Activated CD4-positive, alpha-beta memory T cell treated with anti-CD3 and anti-CD28 coated beads for 36 hours (primary cell): ENCODE measurements at regions not wholly inside any gene's neighbourhood (a gene's known extent, or its start where the extent isn't known, plus 50 kb on each side); places are given as distances from the start of the nearest gene placed in this dataset.

Source experiments
- CTCF ChIA-PET: fragments of 350-600 bp; sonication (Branson Sonifier 250); formaldehyde crosslinking; loops from one replicate; lab custom pipeline; 2021; ENCODE audit warnings: antibody characterized with exemption, inconsistent platforms; lab: Charles Lee
- POLR2A ChIA-PET: fragments of 350-600 bp; sonication (Branson Sonifier 250); formaldehyde crosslinking; loops from one replicate; lab custom pipeline; 2021; ENCODE audit warnings: antibody characterized with exemption; lab: Charles Lee
- DNase-seq: peaks from one replicate; pipeline ENCODE4 v3.0.0-alpha.2; 2020
- H3K27ac Mint-ChIP-seq: one replicate; pipeline ENCODE4 v1.8.0; 2021; ENCODE audit warnings: mixed read lengths
- H3K27me3 Mint-ChIP-seq: one replicate; pipeline ENCODE4 v1.8.0; 2021; ENCODE audit warnings: mixed read lengths
- H3K36me3 Mint-ChIP-seq: one replicate; pipeline ENCODE4 v1.8.0; 2021; ENCODE audit warnings: mixed read lengths
- H3K4me1 Mint-ChIP-seq: one replicate; pipeline ENCODE4 v1.8.0; 2021; ENCODE audit warnings: low read depth, mixed read lengths
- H3K4me3 Mint-ChIP-seq: one replicate; pipeline ENCODE4 v1.8.0; 2021; ENCODE audit warnings: mild to moderate bottlenecking, mixed read lengths
- H3K9me3 Mint-ChIP-seq: one replicate; pipeline ENCODE4 v1.8.0; 2021; ENCODE audit warnings: mixed read lengths
- intact Hi-C: fragments of 100-400 bp; cut with micrococcal nuclease; formaldehyde crosslinking; loops from one replicate; pipeline ENCODE4 v1.15.1; 2023

- Mint-ChIP-seq H3K9me3 (no peaks in the 10 kb centered on the region), H3K27ac (no peak overlapping the region), H3K4me1 (peaks cover 2% of the 10 kb centered on the region), H3K4me3 (no peak overlapping the region), H3K27me3 (peaks cover 14% of the 10 kb centered on the region), H3K36me3 (no peaks in the 10 kb centered on the region)
- ChIA-PET POLR2A (no interaction called here), CTCF (no interaction called here)
- intact Hi-C loops = no loop called here
- DNase-seq = no peak
These were observed 292.1 kb downstream of the ADGB start for GRCh38 chr6:146890644-146891434.

GRCh38 chr6:146891615-146892265 is 293.0 kb downstream of the ADGB start:
- no peak for DNase-seq
- Mint-ChIP-seq H3K27me3 (peaks cover 10% of the 10 kb centered on the region), H3K4me3 (no peak overlapping the region), H3K27ac (no peak overlapping the region), H3K36me3 (no peaks in the 10 kb centered on the region), H3K9me3 (no peaks in the 10 kb centered on the region), H3K4me1 (peaks cover 2% of the 10 kb centered on the region)
- ChIA-PET CTCF (no interaction called here), POLR2A (no interaction called here)
- intact Hi-C loops = no loop called here

- intact Hi-C loops = no loop called here
These were observed 293.5 kb downstream of the ADGB start for GRCh38 chr6:146892283-146892612.

GRCh38 chr6:146892613-146893401 is 294.0 kb downstream of the ADGB start:
- no peaks in the 10 kb centered on the region for H3K36me3 Mint-ChIP-seq
- H3K27me3 Mint-ChIP-seq = peaks cover 10% of the 10 kb centered on the region
- intact Hi-C loops = no loop called here
- no peak overlapping the region for H3K27ac Mint-ChIP-seq
- H3K9me3 Mint-ChIP-seq = no peaks in the 10 kb centered on the region
- DNase-seq = no peak
- ChIA-PET POLR2A (no interaction called here), CTCF (no interaction called here)
- H3K4me1 Mint-ChIP-seq = peaks cover 2% of the 10 kb centered on the region
- no peak overlapping the region for H3K4me3 Mint-ChIP-seq

More at GRCh38 chr6:146892283-146892612, 293.5 kb downstream of the ADGB start:
- no peak for DNase-seq
- no peaks in the 10 kb centered on the region for H3K36me3 Mint-ChIP-seq
- H3K27ac Mint-ChIP-seq = no peak overlapping the region
- H3K9me3 Mint-ChIP-seq = no peaks in the 10 kb centered on the region
- peaks cover 2% of the 10 kb centered on the region for H3K4me1 Mint-ChIP-seq
- H3K4me3 Mint-ChIP-seq = no peak overlapping the region
- POLR2A ChIA-PET = no interaction called here
- peaks cover 10% of the 10 kb centered on the region for H3K27me3 Mint-ChIP-seq
- CTCF ChIA-PET = no interaction called here

DNA sequence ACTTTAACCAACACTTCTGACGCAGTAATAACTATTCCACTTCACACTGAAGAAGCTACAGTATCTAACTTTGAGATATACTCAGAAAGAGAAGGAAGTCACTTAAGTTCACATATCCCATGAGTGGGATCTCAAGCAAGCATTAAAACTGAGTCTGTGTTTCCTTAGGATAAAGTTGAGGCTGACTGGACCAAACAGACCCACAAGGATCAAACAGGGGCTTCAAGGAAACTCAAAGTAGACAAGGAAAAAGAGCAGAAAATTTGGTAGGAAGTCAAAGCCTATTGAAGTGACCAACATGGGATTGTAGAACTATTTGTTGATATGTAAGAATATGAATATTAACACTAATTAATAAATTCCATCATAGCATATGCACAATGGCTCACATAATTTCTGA is 294.9 kb downstream of the ADGB start:
- no peaks in the 10 kb centered on the region for H3K9me3 Mint-ChIP-seq
- ChIA-PET POLR2A (no interaction called here), CTCF (no interaction called here)
- no peak for DNase-seq
- H3K36me3 Mint-ChIP-seq = no peaks in the 10 kb centered on the region
- intact Hi-C loops = no loop called here
- H3K4me3 Mint-ChIP-seq = no peak overlapping the region
- no peak overlapping the region for H3K27ac Mint-ChIP-seq
- peaks cover 10% of the 10 kb centered on the region for H3K27me3 Mint-ChIP-seq
- H3K4me1 Mint-ChIP-seq = peaks cover 2% of the 10 kb centered on the region

DNA sequence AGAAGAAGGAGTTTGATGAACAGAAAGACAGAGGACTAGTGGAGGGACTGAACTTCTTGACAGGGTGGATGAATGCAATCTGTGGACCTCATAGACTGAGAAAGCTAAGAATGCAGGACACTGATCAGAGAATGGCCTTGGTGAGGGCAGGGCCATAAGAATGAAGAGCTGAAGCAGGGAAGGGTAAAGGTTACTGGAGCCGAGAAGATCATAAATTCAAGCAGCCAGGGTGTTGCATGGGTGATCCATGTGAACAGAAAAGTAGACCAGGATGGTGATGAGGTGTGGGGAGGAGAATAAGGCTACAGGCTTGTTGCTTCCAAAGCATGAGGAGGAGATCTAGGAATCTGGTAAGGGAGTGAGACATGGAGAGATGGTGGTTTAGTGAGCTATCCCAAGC is 295.9 kb downstream of the ADGB start:
- Mint-ChIP-seq H3K27ac (no peak overlapping the region), H3K9me3 (no peaks in the 10 kb centered on the region), H3K4me1 (peaks cover 2% of the 10 kb centered on the region), H3K27me3 (peaks cover 10% of the 10 kb centered on the region), H3K4me3 (no peak overlapping the region), H3K36me3 (no peaks in the 10 kb centered on the region)
- ChIA-PET CTCF (no interaction called here), POLR2A (no interaction called here)
- intact Hi-C loops = no loop called here
- DNase-seq = no peak

DNA sequence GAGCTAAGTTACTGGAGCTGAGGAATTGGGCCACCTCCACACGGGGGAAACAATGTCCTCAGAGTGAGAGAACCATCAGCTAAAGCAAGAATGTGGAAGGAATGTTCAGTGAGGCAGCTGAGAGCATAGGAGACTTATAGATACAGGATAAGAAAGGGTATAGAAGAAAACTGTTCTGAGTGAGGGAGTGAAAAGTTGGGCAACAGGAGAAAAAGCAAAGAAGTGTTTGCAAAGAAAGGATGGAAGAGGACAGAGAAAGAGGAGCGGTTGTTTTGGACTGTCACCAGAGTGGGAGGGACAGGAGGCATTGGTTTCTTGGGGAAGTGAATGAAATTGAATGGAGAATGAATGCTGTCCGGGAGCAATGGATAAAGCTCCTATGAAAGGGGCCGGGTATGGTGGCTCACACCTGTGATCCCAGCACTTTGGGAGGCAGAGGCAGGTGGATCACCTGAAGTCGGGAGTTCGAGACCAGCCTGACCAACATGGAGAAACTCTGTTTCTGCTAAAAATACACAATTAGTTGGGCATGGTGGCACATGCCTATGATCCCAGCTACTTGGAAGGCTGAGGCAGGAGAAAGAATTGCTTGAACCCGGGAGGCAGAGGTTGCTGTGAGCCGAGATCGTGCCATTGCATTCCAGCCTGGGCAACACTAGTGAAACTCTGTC is 296.5 kb downstream of the ADGB start:
- CTCF ChIA-PET = interaction anchor here (1.2 kb wide), 1 partner anchor 39 kb away, joined by 3 read pairs; no protein-coding TSS in a partner anchor
- peaks cover 2% of the 10 kb centered on the region for H3K4me1 Mint-ChIP-seq
- no peak overlapping the region for H3K4me3 Mint-ChIP-seq
- H3K27me3 Mint-ChIP-seq = peaks cover 10% of the 10 kb centered on the region
- H3K36me3 Mint-ChIP-seq = no peaks in the 10 kb centered on the region
- no peak overlapping the region for H3K27ac Mint-ChIP-seq
- POLR2A ChIA-PET = no interaction called here
- intact Hi-C loops = no loop called here
- DNase-seq = no peak
- no peaks in the 10 kb centered on the region for H3K9me3 Mint-ChIP-seq

DNA sequence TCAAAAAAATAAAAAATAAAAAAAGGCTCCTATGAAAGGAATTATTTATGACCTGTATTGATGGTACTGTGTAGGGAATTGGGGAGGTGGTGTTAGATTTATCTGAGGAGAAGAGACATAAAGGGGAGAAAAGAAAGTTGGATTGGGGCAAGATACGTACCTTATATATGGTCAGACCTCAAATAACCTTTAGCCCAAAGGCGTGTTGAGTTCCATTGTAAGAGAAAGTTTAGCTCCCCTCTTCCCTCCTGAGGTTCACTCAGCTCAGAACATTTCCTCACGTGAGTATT is 296.9 kb downstream of the ADGB start:
- H3K27ac Mint-ChIP-seq = no peak overlapping the region
- POLR2A ChIA-PET = no interaction called here
- H3K4me3 Mint-ChIP-seq = no peak overlapping the region
- CTCF ChIA-PET = interaction anchor here (1.2 kb wide), 1 partner anchor 39 kb away, joined by 3 read pairs; no protein-coding TSS in a partner anchor
- H3K9me3 Mint-ChIP-seq = no peaks in the 10 kb centered on the region
- peaks cover 10% of the 10 kb centered on the region for H3K27me3 Mint-ChIP-seq
- H3K4me1 Mint-ChIP-seq = peaks cover 2% of the 10 kb centered on the region
- H3K36me3 Mint-ChIP-seq = no peaks in the 10 kb centered on the region
- no peak for DNase-seq
- intact Hi-C loops = no loop called here

DNA sequence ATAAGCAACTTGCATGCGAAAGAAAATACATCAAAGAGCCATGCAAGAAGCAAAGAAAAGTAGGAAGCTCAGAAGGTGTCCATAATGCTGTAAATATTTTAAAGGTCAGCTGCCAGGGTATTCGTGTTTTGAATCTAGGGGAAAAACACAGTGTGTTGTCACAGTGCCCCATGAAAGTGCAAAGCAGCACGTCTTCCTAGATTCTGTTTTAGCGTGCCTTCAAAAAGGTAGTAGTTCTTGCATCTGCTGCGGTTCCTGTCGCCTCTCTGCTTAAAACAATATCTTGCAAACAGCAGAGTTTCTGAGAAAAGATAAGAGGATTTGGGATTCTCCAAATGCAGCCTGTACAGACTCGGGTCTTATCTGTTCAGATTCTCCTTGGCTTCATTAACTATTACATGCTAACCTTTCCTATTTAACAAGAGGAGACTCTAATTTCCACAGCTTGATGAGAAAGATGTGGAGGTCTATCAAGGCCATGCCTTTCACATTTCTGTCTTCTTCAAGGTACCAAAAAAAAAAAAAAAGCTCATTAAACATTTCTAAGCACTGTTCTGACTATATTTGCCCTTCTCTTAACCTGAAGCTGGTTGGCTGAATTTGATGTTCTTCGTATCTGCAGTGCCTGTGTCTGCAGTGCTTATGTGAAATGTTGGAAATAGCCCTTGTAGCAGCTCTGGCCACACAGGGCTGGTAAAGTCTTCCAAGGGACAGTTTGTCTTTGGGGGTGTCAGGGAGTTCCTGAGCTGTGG is 297.5 kb downstream of the ADGB start:
- Mint-ChIP-seq H3K27me3 (peaks cover 10% of the 10 kb centered on the region), H3K9me3 (no peaks in the 10 kb centered on the region), H3K4me3 (no peak overlapping the region), H3K27ac (no peak overlapping the region), H3K4me1 (peaks cover 2% of the 10 kb centered on the region), H3K36me3 (no peaks in the 10 kb centered on the region)
- ChIA-PET CTCF (interaction anchor here (1.2 kb wide), 1 partner anchor 40 kb away, joined by 3 read pairs; no protein-coding TSS in a partner anchor), POLR2A (no interaction called here)
- no peak for DNase-seq
- intact Hi-C loops = no loop called here

- intact Hi-C loops = no loop called here
- no peak overlapping the region for H3K27ac Mint-ChIP-seq
- H3K36me3 Mint-ChIP-seq = no peaks in the 10 kb centered on the region
- no peak overlapping the region for H3K4me3 Mint-ChIP-seq
- ChIA-PET CTCF (no interaction called here), POLR2A (no interaction called here)
- H3K9me3 Mint-ChIP-seq = no peaks in the 10 kb centered on the region
- no peak for DNase-seq
- peaks cover 10% of the 10 kb centered on the region for H3K27me3 Mint-ChIP-seq
- peaks cover 2% of the 10 kb centered on the region for H3K4me1 Mint-ChIP-seq
These were observed 298.4 kb downstream of the ADGB start for GRCh38 chr6:146896960-146897701.
